ENCODE measurements at regions not wholly inside any gene's neighbourhood (a gene's known extent, or its start where the extent isn't known, plus 50 kb on each side); places are given as distances from the start of the nearest gene placed in this dataset.

DNA sequence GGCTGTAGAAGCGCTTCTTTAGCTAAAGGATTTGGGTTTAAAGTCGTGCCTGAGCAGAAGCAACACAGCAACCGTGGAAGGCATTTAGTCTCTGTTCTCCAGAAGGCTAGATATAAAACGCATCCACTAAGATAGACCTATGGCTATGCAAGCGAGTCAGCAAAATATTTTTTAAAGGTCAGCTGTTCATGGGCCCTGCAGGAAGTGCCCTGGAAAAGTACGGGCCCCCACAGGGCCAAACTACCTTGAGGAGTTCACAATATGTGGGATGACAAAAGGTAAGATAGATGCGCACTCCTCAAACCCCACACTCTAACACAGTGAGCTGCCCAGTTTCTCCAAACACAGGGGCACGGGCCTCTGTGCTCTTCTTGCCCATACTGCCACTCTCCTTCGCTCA, 261.6 kb downstream of the VPS13C start:
- H3K4me3 Mint-ChIP-seq = no peak overlapping the region
- H3K36me3 Mint-ChIP-seq = no peaks in the 10 kb centered on the region
- ChIA-PET CTCF (no interaction called here), POLR2A (no interaction called here)
- H3K27ac Mint-ChIP-seq = no peak overlapping the region
- Histone ChIP-seq H3K27me3 (ENCODE audit: insufficient read depth, low read length, poor library complexity, severe bottlenecking) (no peaks in the 10 kb centered on the region), H3K4me3 (ENCODE audit: low read length) (no peak overlapping the region), H3K9me3 (ENCODE audit: low read length) (no peaks in the 10 kb centered on the region), H3K36me3 (ENCODE audit: insufficient read depth, low read length) (no peaks in the 10 kb centered on the region), H3K4me1 (ENCODE audit: insufficient read depth, low read length) (no peaks in the 10 kb centered on the region), H3K27ac (ENCODE audit: low read depth, low read length) (no peak overlapping the region)
- DNase-seq = no peak
- H3K4me1 Mint-ChIP-seq = no peaks in the 10 kb centered on the region
- no peaks in the 10 kb centered on the region for H3K9me3 Mint-ChIP-seq
- H3K27me3 Mint-ChIP-seq = peaks cover 4 to 23% of the 10 kb centered on the region in 2 donors

- Mint-ChIP-seq H3K27me3 (peaks cover 7 to 34% of the 10 kb centered on the region in 2 donors), H3K36me3 (no peaks in the 10 kb centered on the region), H3K4me3 (no peak overlapping the region), H3K9me3 (peaks cover 0 to 3% (median 0%) of the 10 kb centered on the region in 5 donors), H3K27ac (no peak overlapping the region), H3K4me1 (no peaks in the 10 kb centered on the region)
- no peak overlapping the region for H3K27ac ChIP-seq (ENCODE audit: low read depth, low read length)
- no peaks in the 10 kb centered on the region for H3K9me3 ChIP-seq (ENCODE audit: low read length)
- H3K36me3 ChIP-seq (ENCODE audit: insufficient read depth, low read length) = no peaks in the 10 kb centered on the region
- CTCF ChIA-PET = no interaction called here
- no peaks in the 10 kb centered on the region for H3K27me3 ChIP-seq (ENCODE audit: insufficient read depth, low read length, poor library complexity, severe bottlenecking)
- POLR2A ChIA-PET = no interaction called here
- H3K4me3 ChIP-seq (ENCODE audit: low read length) = no peak overlapping the region
- no peaks in the 10 kb centered on the region for H3K4me1 ChIP-seq (ENCODE audit: insufficient read depth, low read length)
- no peak for DNase-seq
Measured at GRCh38 chr15:61796056-61796455, 264.2 kb downstream of the VPS13C start.

DNA sequence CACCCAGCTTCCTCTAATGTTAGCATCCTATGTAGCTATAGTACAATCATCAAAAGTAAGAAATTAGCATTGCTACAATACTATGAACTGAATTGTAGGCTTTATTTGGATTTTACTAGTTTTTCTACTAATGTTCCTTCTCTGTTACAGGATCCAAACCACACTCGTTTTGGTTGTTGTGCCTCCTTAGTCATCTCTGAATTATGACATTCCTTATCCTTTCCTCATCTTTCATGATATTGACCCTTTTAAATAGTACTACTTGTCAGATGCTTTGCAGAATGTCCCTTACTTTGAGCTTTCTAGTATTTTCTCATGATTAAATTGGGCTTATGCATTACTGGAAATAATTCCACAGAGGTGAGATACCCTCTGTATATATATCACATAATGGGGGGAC, 265.4 kb downstream of the VPS13C start:
- Mint-ChIP-seq H3K4me3 (no peak overlapping the region), H3K4me1 (no peaks in the 10 kb centered on the region), H3K27ac (no peak overlapping the region), H3K36me3 (no peaks in the 10 kb centered on the region), H3K9me3 (peaks cover 0 to 3% (median 0%) of the 10 kb centered on the region in 5 donors), H3K27me3 (peaks cover 7 to 41% of the 10 kb centered on the region in 2 donors)
- no peaks in the 10 kb centered on the region for H3K9me3 ChIP-seq (ENCODE audit: low read length)
- H3K27me3 ChIP-seq (ENCODE audit: insufficient read depth, low read length, poor library complexity, severe bottlenecking) = no peaks in the 10 kb centered on the region
- ChIA-PET CTCF (no interaction called here), POLR2A (interaction anchor here (0.6 kb wide), 1 partner anchor 884 kb away, joined by 3 read pairs; no protein-coding TSS in a partner anchor)
- H3K36me3 ChIP-seq (ENCODE audit: insufficient read depth, low read length) = no peaks in the 10 kb centered on the region
- H3K4me1 ChIP-seq (ENCODE audit: insufficient read depth, low read length) = no peaks in the 10 kb centered on the region
- no peak overlapping the region for H3K4me3 ChIP-seq (ENCODE audit: low read length)
- H3K27ac ChIP-seq (ENCODE audit: low read depth, low read length) = no peak overlapping the region
- no peak for DNase-seq

GRCh38 chr15:61794276-61794675, 266.0 kb downstream of the VPS13C start:
- Mint-ChIP-seq H3K27me3 (peaks cover 7 to 41% of the 10 kb centered on the region in 2 donors), H3K4me1 (no peaks in the 10 kb centered on the region), H3K4me3 (no peak overlapping the region), H3K36me3 (no peaks in the 10 kb centered on the region), H3K9me3 (peaks cover 0 to 7% (median 0%) of the 10 kb centered on the region in 5 donors), H3K27ac (no peak overlapping the region)
- Histone ChIP-seq H3K9me3 (ENCODE audit: low read length) (no peaks in the 10 kb centered on the region), H3K27ac (ENCODE audit: low read depth, low read length) (no peak overlapping the region), H3K36me3 (ENCODE audit: insufficient read depth, low read length) (no peaks in the 10 kb centered on the region), H3K27me3 (ENCODE audit: insufficient read depth, low read length, poor library complexity, severe bottlenecking) (no peaks in the 10 kb centered on the region), H3K4me1 (ENCODE audit: insufficient read depth, low read length) (no peaks in the 10 kb centered on the region), H3K4me3 (ENCODE audit: low read length) (no peak overlapping the region)
- ChIA-PET POLR2A (no interaction called here), CTCF (no interaction called here)
- no peak for DNase-seq

GRCh38 chr15:61784734-61785133, 275.5 kb downstream of the VPS13C start:
- no peaks in the 10 kb centered on the region for H3K4me1 Mint-ChIP-seq
- H3K27me3 Mint-ChIP-seq = peaks cover 10 to 38% of the 10 kb centered on the region in 2 donors
- DNase-seq = no peak
- ChIA-PET CTCF (no interaction called here), POLR2A (no interaction called here)
- Histone ChIP-seq H3K4me1 (ENCODE audit: insufficient read depth, low read length) (no peaks in the 10 kb centered on the region), H3K27me3 (ENCODE audit: insufficient read depth, low read length, poor library complexity, severe bottlenecking) (no peaks in the 10 kb centered on the region), H3K27ac (ENCODE audit: low read depth, low read length) (no peak overlapping the region), H3K4me3 (ENCODE audit: low read length) (no peak overlapping the region), H3K9me3 (ENCODE audit: low read length) (no peaks in the 10 kb centered on the region), H3K36me3 (ENCODE audit: insufficient read depth, low read length) (no peaks in the 10 kb centered on the region)
- no peak overlapping the region for H3K27ac Mint-ChIP-seq
- no peaks in the 10 kb centered on the region for H3K36me3 Mint-ChIP-seq
- H3K9me3 Mint-ChIP-seq = peaks cover 0 to 6% (median 2%) of the 10 kb centered on the region in 5 donors
- H3K4me3 Mint-ChIP-seq = no peak overlapping the region

DNA sequence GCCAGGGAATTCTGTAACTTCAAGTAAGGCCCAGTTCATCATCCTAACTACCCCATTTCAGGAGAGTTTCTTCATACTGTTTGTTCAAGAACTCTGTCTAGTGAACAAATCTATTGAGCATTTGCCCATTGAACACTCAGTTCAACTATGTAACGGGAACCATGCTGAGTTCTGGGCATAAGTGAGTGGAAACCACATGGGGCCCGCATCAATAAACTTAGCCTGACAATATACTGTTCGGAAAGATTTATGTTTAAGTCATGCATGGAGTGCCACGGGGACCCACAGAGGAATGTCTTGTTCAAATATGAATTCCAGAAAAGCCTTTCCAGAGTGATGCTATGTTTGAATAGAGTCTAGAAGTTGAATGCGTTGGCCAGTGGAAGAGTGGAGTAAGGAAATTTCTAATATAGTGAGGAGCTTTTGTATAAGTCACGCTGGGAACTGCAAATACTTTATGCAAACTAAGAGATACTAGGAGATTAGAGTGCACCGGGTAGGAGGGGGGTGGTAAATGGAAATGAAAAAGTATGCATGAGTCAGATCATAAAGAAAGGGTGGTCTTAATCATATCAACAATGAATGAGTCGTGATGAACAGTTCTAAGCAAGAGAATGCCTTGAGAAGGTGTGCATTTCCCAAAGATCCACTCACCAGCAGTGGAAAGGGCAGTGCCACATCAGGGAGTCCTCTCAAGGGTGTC, 279.8 kb downstream of the VPS13C start:
- Mint-ChIP-seq H3K9me3 (peaks cover 0 to 3% (median 0%) of the 10 kb centered on the region in 5 donors), H3K27me3 (peaks cover 12 to 61% of the 10 kb centered on the region in 2 donors), H3K4me3 (no peak overlapping the region), H3K36me3 (no peaks in the 10 kb centered on the region), H3K4me1 (no peaks in the 10 kb centered on the region), H3K27ac (no peak overlapping the region)
- no peaks in the 10 kb centered on the region for H3K9me3 ChIP-seq (ENCODE audit: low read length)
- H3K4me3 ChIP-seq (ENCODE audit: low read length) = no peak overlapping the region
- ChIA-PET CTCF (no interaction called here), POLR2A (no interaction called here)
- H3K4me1 ChIP-seq (ENCODE audit: insufficient read depth, low read length) = no peaks in the 10 kb centered on the region
- no peak for DNase-seq
- H3K27ac ChIP-seq (ENCODE audit: low read depth, low read length) = no peak overlapping the region
- H3K36me3 ChIP-seq (ENCODE audit: insufficient read depth, low read length) = no peaks in the 10 kb centered on the region
- H3K27me3 ChIP-seq (ENCODE audit: insufficient read depth, low read length, poor library complexity, severe bottlenecking) = no peaks in the 10 kb centered on the region

DNA sequence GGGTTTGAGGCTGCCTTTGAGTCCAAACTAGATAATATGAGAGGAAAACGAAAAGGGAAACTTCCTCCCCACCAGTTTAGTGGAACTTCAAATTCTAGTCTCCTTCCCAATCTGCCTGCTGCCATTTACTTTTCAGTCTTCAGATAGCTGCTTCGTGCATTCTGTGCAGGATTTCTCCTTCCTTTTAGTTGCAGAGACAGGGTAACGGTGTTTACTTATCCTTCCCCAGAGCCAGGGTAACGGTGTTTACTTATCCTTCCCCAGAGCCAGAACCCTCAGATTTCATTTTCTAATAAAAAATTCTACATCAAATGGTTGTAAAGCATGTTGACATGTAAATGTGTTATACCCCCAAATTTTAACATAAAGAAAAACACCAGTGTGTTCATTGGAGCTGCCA, 282.6 kb downstream of the VPS13C start:
- Histone ChIP-seq H3K4me3 (ENCODE audit: low read length) (no peak overlapping the region), H3K36me3 (ENCODE audit: insufficient read depth, low read length) (no peaks in the 10 kb centered on the region), H3K4me1 (ENCODE audit: insufficient read depth, low read length) (no peaks in the 10 kb centered on the region), H3K27ac (ENCODE audit: low read depth, low read length) (no peak overlapping the region), H3K9me3 (ENCODE audit: low read length) (no peaks in the 10 kb centered on the region), H3K27me3 (ENCODE audit: insufficient read depth, low read length, poor library complexity, severe bottlenecking) (no peaks in the 10 kb centered on the region)
- Mint-ChIP-seq H3K27me3 (peaks cover 12 to 54% of the 10 kb centered on the region in 2 donors), H3K4me3 (no peak overlapping the region), H3K36me3 (no peaks in the 10 kb centered on the region), H3K4me1 (no peaks in the 10 kb centered on the region), H3K9me3 (peaks cover 0 to 6% (median 3%) of the 10 kb centered on the region in 5 donors), H3K27ac (no peak overlapping the region)
- CTCF ChIA-PET = no interaction called here
- DNase-seq = no peak
- POLR2A ChIA-PET = no interaction called here

DNA sequence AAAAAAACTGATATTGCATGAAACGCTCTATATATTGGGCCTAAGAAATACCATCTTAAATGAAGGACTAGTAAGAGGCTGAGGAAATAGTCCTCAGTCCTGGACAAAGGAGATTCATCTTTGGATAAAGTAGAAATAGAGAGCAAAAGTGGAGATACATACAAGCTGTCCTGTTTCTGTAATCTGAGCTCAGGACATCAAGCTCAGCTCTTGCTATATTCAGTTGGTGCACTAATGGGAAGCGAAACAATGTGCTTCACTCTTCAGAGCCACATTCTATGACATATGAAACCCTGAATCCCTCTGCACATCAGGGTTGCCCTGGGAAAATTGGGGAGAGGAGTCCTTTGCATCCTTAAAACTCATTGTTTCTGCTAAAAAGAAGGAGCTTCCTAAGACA, 290.7 kb downstream of the VPS13C start:
- Histone ChIP-seq H3K4me3 (ENCODE audit: low read length) (no peak overlapping the region), H3K27ac (ENCODE audit: low read depth, low read length) (no peak overlapping the region), H3K27me3 (ENCODE audit: insufficient read depth, low read length, poor library complexity, severe bottlenecking) (no peaks in the 10 kb centered on the region), H3K36me3 (ENCODE audit: insufficient read depth, low read length) (no peaks in the 10 kb centered on the region), H3K9me3 (ENCODE audit: low read length) (no peaks in the 10 kb centered on the region), H3K4me1 (ENCODE audit: insufficient read depth, low read length) (no peaks in the 10 kb centered on the region)
- DNase-seq = no peak
- Mint-ChIP-seq H3K36me3 (peaks cover 0 to 3% (median 0%) of the 10 kb centered on the region in 3 donors), H3K9me3 (peaks cover 15 to 30% (median 17%) of the 10 kb centered on the region in 5 donors), H3K4me3 (peak overlapping the region in 1 of 7 donors; percentile 2), H3K27me3 (peaks cover 16 to 29% of the 10 kb centered on the region in 2 donors), H3K27ac (no peak overlapping the region), H3K4me1 (no peaks in the 10 kb centered on the region)
- CTCF ChIA-PET = no interaction called here
- POLR2A ChIA-PET = no interaction called here
